Neuronal stem cell (in vitro differentiated cells): ENCODE measurements at regions not wholly inside any gene's neighbourhood (a gene's known extent, or its start where the extent isn't known, plus 50 kb on each side); places are given as distances from the start of the nearest gene placed in this dataset.

Experiments
- DNase-seq: peaks from one replicate; pipeline ENCODE4 v3.0.0-alpha.2; 2013; ENCODE audit warnings: low spot score
- H2AFZ ChIP-seq: one replicate; pipeline ENCODE4 v1.6.1; 2013; ENCODE audit warnings: mild to moderate bottlenecking, low read length, inconsistent platforms
- H2AK5ac ChIP-seq: 2 replicates; pipeline ENCODE4 v1.6.1; 2013; ENCODE audit warnings: low read depth, mild to moderate bottlenecking, inconsistent platforms, low read length, moderate library complexity, mixed read lengths
- H2BK120ac ChIP-seq: 2 replicates; pipeline ENCODE4 v1.6.1; 2013; ENCODE audit warnings: low read depth, mild to moderate bottlenecking, inconsistent platforms, low read length, moderate library complexity, mixed read lengths
- H2BK12ac ChIP-seq: one replicate; pipeline ENCODE4 v1.6.1; 2013; ENCODE audit warnings: low read length, inconsistent platforms
- H2BK15ac ChIP-seq: 2 replicates; pipeline ENCODE4 v1.6.1; 2013; ENCODE audit warnings: mild to moderate bottlenecking, low read length, inconsistent platforms, mixed read lengths
- H2BK5ac ChIP-seq: one replicate; pipeline ENCODE4 v1.6.1; 2013; ENCODE audit warnings: inconsistent platforms, mild to moderate bottlenecking, low read length, moderate library complexity
- H3K14ac ChIP-seq: one replicate; pipeline ENCODE4 v1.6.1; 2013; ENCODE audit warnings: low read length, inconsistent platforms
- H3K18ac ChIP-seq: 2 replicates; pipeline ENCODE4 v1.6.1; 2013; ENCODE audit warnings: low read length, inconsistent platforms
- H3K23ac ChIP-seq: 2 replicates; pipeline ENCODE4 v1.6.1; 2013; ENCODE audit warnings: low read depth, mild to moderate bottlenecking, mixed read lengths, low read length, inconsistent platforms; ENCODE audit not compliant: poor library complexity
- H3K27ac ChIP-seq: replicated peaks from 3 replicates; pipeline ENCODE4 v1.5.1; 2013; ENCODE audit warnings: low read length, inconsistent platforms
- H3K27me3 ChIP-seq, 3 experiments: 2 replicates each; pipeline ENCODE4 v1.6.1; 2013; ENCODE audit warnings: low read length in 3 of 3, mild to moderate bottlenecking in 2 of 3, inconsistent platforms in 1 of 3, low read depth in 1 of 3, mixed read lengths in 1 of 3, moderate library complexity in 1 of 3; ENCODE audit not compliant: control insufficient read depth in 3 of 3, insufficient read depth in 3 of 3
- H3K36me3 ChIP-seq, 2 donors: replicated peaks in 1 of 2; 2 replicates each; pipeline ENCODE4 v1.6.1; 2013; ENCODE audit warnings: low read length in 2 of 2; ENCODE audit not compliant: control insufficient read depth in 2 of 2, insufficient read depth in 2 of 2
- H3K4ac ChIP-seq: 2 replicates; pipeline ENCODE4 v1.6.1; 2013; ENCODE audit warnings: inconsistent platforms, mild to moderate bottlenecking, low read length, moderate library complexity
- H3K4me1 ChIP-seq, 2 donors: 1 replicate in 1 of 2; 2 replicates in 1 of 2; pipeline ENCODE4 v1.6.1; 2013; ENCODE audit warnings: low read length in 2 of 2, low read depth in 1 of 2; ENCODE audit not compliant: control insufficient read depth in 2 of 2, insufficient read depth in 1 of 2
- H3K4me2 ChIP-seq: one replicate; pipeline ENCODE4 v1.6.1; 2013; ENCODE audit warnings: mild to moderate bottlenecking, low read length, inconsistent platforms; ENCODE audit not compliant: insufficient read depth, poor library complexity, severe bottlenecking
- H3K4me3 ChIP-seq, 2 donors: 2 replicates each; pipeline ENCODE4 v1.5.1; 2013; ENCODE audit warnings: low read length in 2 of 2, mild to moderate bottlenecking in 2 of 2, inconsistent platforms in 1 of 2, moderate library complexity in 1 of 2
- H3K79me1 ChIP-seq: one replicate; pipeline ENCODE4 v1.6.1; 2013; ENCODE audit warnings: low read depth, mild to moderate bottlenecking, inconsistent platforms, low read length, moderate library complexity
- H3K9ac ChIP-seq: one replicate; pipeline ENCODE4 v1.6.1; 2013; ENCODE audit warnings: mild to moderate bottlenecking, low read depth, low read length, inconsistent platforms; ENCODE audit not compliant: poor library complexity
- H3K9me3 ChIP-seq, 2 donors: replicated peaks in 1 of 2; 2 replicates each; pipeline versions ENCODE3 to v1.6.1; 2013; ENCODE audit warnings: low read length in 2 of 2, mild to moderate bottlenecking in 2 of 2, inconsistent platforms in 1 of 2, low read depth in 1 of 2, mixed read lengths in 1 of 2, moderate library complexity in 1 of 2; ENCODE audit not compliant: control insufficient read depth in 2 of 2, insufficient read depth in 1 of 2
- H4K8ac ChIP-seq: one replicate; pipeline ENCODE4 v1.6.1; 2013; ENCODE audit warnings: low read depth, mild to moderate bottlenecking, inconsistent platforms, low read length, moderate library complexity
- H4K91ac ChIP-seq: one replicate; pipeline ENCODE4 v1.6.1; 2013; ENCODE audit warnings: low read length, low read depth, mild to moderate bottlenecking, inconsistent platforms; ENCODE audit not compliant: poor library complexity
- WGBS, 2 donors: extraction: QIAGEN DNeasy Blood & Tissue Kit; methylation state at CpG; one replicate each; pipeline ENCODE4 v1.1.7; 2013; ENCODE audit warnings: missing lambda C conversion rate in 2 of 2, mixed read lengths in 1 of 2; ENCODE audit not compliant: insufficient read length in 2 of 2, insufficient replicate concordance in 1 of 2; ENCODE audit errors: extremely low coverage in 2 of 2; 5-methylcytosine and 5-hydroxymethylcytosine counted together

GRCh38 chr13:55067946-55068345 is 2039.3 kb downstream of the OLFM4 start:
- no peaks in the 10 kb centered on the region for H3K36me3 ChIP-seq
- no peak overlapping the region for H4K91ac ChIP-seq
- H3K4me1 ChIP-seq: no peaks in the 10 kb centered on the region
- H2BK15ac ChIP-seq: no peak overlapping the region
- no peak overlapping the region for H3K27ac ChIP-seq
- no peak overlapping the region for H3K18ac ChIP-seq
- H2AK5ac ChIP-seq: no peak overlapping the region
- H3K4me3 ChIP-seq: no peak overlapping the region
- no peaks in the 10 kb centered on the region for H3K9me3 ChIP-seq
- no peak overlapping the region for H2BK12ac ChIP-seq
- H3K23ac ChIP-seq: no peak overlapping the region
- no peak for DNase-seq
- no peak overlapping the region for H3K4me2 ChIP-seq
- H3K9ac ChIP-seq: no peak overlapping the region
- H3K27me3 ChIP-seq: no peaks in the 10 kb centered on the region
- H2BK120ac ChIP-seq: no peak overlapping the region
- no peak overlapping the region for H4K8ac ChIP-seq
- no peaks in the 10 kb centered on the region for H3K79me1 ChIP-seq
- no peak overlapping the region for H2AFZ ChIP-seq
- WGBS, 2 donors: no CpG with 5 or more reads among the region's 1 CpG
- no peak overlapping the region for H2BK5ac ChIP-seq
- H3K14ac ChIP-seq: no peak overlapping the region
- H3K4ac ChIP-seq: no peak overlapping the region

DNA sequence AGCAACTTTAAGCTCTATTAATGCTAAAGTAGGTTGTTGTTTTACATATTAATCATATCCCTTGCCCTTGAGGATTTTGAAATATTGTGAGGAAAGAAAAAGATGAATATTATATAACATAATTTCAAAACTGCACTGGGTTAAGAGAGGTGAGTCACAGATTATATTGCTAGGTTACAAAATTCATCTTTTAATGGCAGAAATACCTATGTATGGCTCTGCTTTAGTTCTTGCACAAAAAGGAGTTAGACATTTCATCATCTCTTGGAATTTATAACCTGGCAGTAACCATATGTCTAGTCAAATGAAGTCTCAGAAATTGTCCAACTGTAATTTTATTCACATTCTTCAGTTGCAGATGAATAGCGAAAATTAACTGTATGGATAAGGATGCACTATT is 2041.1 kb downstream of the OLFM4 start:
- H3K9me3 ChIP-seq: no peaks in the 10 kb centered on the region
- no peak overlapping the region for H3K4me3 ChIP-seq
- H3K9ac ChIP-seq: no peak overlapping the region
- no peak overlapping the region for H3K27ac ChIP-seq
- H2AFZ ChIP-seq: no peak overlapping the region
- H3K18ac ChIP-seq: no peak overlapping the region
- no peak overlapping the region for H3K4ac ChIP-seq
- no peaks in the 10 kb centered on the region for H3K27me3 ChIP-seq
- H2AK5ac ChIP-seq: no peak overlapping the region
- H2BK12ac ChIP-seq: no peak overlapping the region
- H3K36me3 ChIP-seq: no peaks in the 10 kb centered on the region
- H3K23ac ChIP-seq: no peak overlapping the region
- no peak for DNase-seq
- no peak overlapping the region for H2BK120ac ChIP-seq
- H4K8ac ChIP-seq: no peak overlapping the region
- H2BK15ac ChIP-seq: no peak overlapping the region
- H3K4me2 ChIP-seq: no peak overlapping the region
- no peak overlapping the region for H2BK5ac ChIP-seq
- H3K4me1 ChIP-seq: no peaks in the 10 kb centered on the region
- no peaks in the 10 kb centered on the region for H3K79me1 ChIP-seq
- no peak overlapping the region for H4K91ac ChIP-seq
- no CpG with 5 or more reads among the region's 1 CpG for WGBS, 2 donors
- H3K14ac ChIP-seq: no peak overlapping the region

- H3K27me3 ChIP-seq: no peaks in the 10 kb centered on the region
- no peak overlapping the region for H2BK120ac ChIP-seq
- H3K9me3 ChIP-seq: no peaks in the 10 kb centered on the region
- peak overlapping the region; percentile 48 for H3K18ac ChIP-seq
- H4K91ac ChIP-seq: no peak overlapping the region
- no peak overlapping the region for H3K4ac ChIP-seq
- no peak overlapping the region for H3K14ac ChIP-seq
- WGBS, 2 donors: no CpG with 5 or more reads among the region's 3 CpGs
- H3K36me3 ChIP-seq: no peaks in the 10 kb centered on the region
- no peak overlapping the region for H3K27ac ChIP-seq
- DNase-seq: no peak
- H3K79me1 ChIP-seq: no peaks in the 10 kb centered on the region
- H2BK5ac ChIP-seq: no peak overlapping the region
- H2BK12ac ChIP-seq: no peak overlapping the region
- H3K23ac ChIP-seq: no peak overlapping the region
- no peak overlapping the region for H2AK5ac ChIP-seq
- no peak overlapping the region for H3K9ac ChIP-seq
- H2BK15ac ChIP-seq: no peak overlapping the region
- no peak overlapping the region for H3K4me3 ChIP-seq
- no peak overlapping the region for H4K8ac ChIP-seq
- H3K4me1 ChIP-seq: no peaks in the 10 kb centered on the region
- no peak overlapping the region for H2AFZ ChIP-seq
- no peak overlapping the region for H3K4me2 ChIP-seq
Observed at GRCh38 chr13:55073000-55073399, 2044.4 kb downstream of the OLFM4 start.

- no peak overlapping the region for H3K14ac ChIP-seq
- H3K4me1 ChIP-seq: no peaks in the 10 kb centered on the region
- no peak overlapping the region for H2BK15ac ChIP-seq
- H2AFZ ChIP-seq: no peak overlapping the region
- no peak overlapping the region for H3K23ac ChIP-seq
- H3K79me1 ChIP-seq: no peaks in the 10 kb centered on the region
- no peak overlapping the region for H3K27ac ChIP-seq
- H3K4me2 ChIP-seq: no peak overlapping the region
- no peak overlapping the region for H4K91ac ChIP-seq
- WGBS, 2 donors: no CpG with 5 or more reads among the region's 5 CpGs
- no peak overlapping the region for H3K4me3 ChIP-seq
- no peak overlapping the region for H3K4ac ChIP-seq
- no peak overlapping the region for H2BK5ac ChIP-seq
- no peak overlapping the region for H3K18ac ChIP-seq
- H2BK12ac ChIP-seq: no peak overlapping the region
- no peak overlapping the region for H4K8ac ChIP-seq
- no peaks in the 10 kb centered on the region for H3K9me3 ChIP-seq
- no peaks in the 10 kb centered on the region for H3K36me3 ChIP-seq
- no peak overlapping the region for H3K9ac ChIP-seq
- no peak for DNase-seq
- no peak overlapping the region for H2BK120ac ChIP-seq
- H2AK5ac ChIP-seq: no peak overlapping the region
- no peaks in the 10 kb centered on the region for H3K27me3 ChIP-seq
Observed at GRCh38 chr13:55084630-55085029, 2056.0 kb downstream of the OLFM4 start.
